ENCODE measurements at regions not wholly inside any gene's neighbourhood (a gene's known extent, or its start where the extent isn't known, plus 50 kb on each side); places are given as distances from the start of the nearest gene placed in this dataset.

DNA sequence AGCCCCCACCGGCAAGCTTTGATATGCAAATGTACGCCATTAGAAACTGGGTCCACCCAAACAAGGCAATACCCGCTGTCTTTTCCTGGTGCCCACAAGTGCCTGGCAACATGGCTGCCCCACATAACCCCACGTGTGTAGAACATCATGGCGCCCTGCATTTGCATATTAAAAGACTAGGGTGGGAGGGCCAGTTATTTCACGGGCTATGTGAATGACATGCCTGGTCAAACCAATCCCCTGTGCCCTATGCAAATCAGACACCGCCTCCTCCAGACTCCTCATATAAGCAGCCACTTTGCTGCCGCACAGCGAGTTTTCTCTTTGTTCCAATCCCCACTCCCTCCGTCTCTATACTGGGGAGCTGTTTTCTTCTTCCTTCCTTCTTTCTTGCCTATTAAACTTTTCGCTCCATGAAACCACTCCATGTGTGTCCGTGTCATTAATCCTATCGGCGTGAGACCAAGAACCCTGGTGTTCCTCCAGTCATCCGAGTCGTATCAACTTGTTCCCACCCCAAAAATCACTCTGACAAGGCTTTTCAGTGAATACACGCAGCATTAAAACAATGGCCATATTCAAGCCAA is 112.6 kb upstream of the SORBS2 start:
- TF ChIP-seq, protein P1, sequence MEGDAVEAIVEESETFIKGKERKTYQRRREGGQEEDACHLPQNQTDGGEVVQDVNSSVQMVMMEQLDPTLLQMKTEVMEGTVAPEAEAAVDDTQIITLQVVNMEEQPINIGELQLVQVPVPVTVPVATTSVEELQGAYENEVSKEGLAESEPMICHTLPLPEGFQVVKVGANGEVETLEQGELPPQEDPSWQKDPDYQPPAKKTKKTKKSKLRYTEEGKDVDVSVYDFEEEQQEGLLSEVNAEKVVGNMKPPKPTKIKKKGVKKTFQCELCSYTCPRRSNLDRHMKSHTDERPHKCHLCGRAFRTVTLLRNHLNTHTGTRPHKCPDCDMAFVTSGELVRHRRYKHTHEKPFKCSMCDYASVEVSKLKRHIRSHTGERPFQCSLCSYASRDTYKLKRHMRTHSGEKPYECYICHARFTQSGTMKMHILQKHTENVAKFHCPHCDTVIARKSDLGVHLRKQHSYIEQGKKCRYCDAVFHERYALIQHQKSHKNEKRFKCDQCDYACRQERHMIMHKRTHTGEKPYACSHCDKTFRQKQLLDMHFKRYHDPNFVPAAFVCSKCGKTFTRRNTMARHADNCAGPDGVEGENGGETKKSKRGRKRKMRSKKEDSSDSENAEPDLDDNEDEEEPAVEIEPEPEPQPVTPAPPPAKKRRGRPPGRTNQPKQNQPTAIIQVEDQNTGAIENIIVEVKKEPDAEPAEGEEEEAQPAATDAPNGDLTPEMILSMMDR (conservative IDR thresholded peaks at IDR 0.05; ENCODE audit: low read depth, low read length): no peak
- no peak for TF ChIP-seq EZH2 (IDR thresholded peaks at IDR 0.05; ENCODE audit: borderline replicate concordance, low read depth, low read length, poor library complexity, severe bottlenecking)
- Histone ChIP-seq H3K27me3 (replicated peaks; ENCODE audit: insufficient read depth, low read depth, low read length, poor library complexity) (peaks cover 26% of the 10 kb centered on the region), H3K36me3 (ENCODE audit: insufficient read depth, low read length, poor library complexity, severe bottlenecking) (no peaks in the 10 kb centered on the region), H3K9me3 (ENCODE audit: low read depth, low read length, poor library complexity, severe bottlenecking) (no peaks in the 10 kb centered on the region), H3K4me1 (ENCODE audit: insufficient read depth, low read length, poor library complexity, severe bottlenecking) (no peaks in the 10 kb centered on the region), H3K27ac (ENCODE audit: low read depth, low read length, poor library complexity, severe bottlenecking) (no peak overlapping the region), H3K4me3 (ENCODE audit: low read depth, low read length, poor library complexity, severe bottlenecking) (no peak overlapping the region)
- intact Hi-C loops (cut with micrococcal nuclease; ENCODE audit: unreplicated experiment): no loop called here
- ChIA-PET CTCF (no interaction called here), POLR2A (ENCODE audit: low non-redundant PET) (no interaction called here)
- DNase-seq (ENCODE audit: low spot score): no peak
- BruUV-seq (replicated peaks): no TSS peak

DNA sequence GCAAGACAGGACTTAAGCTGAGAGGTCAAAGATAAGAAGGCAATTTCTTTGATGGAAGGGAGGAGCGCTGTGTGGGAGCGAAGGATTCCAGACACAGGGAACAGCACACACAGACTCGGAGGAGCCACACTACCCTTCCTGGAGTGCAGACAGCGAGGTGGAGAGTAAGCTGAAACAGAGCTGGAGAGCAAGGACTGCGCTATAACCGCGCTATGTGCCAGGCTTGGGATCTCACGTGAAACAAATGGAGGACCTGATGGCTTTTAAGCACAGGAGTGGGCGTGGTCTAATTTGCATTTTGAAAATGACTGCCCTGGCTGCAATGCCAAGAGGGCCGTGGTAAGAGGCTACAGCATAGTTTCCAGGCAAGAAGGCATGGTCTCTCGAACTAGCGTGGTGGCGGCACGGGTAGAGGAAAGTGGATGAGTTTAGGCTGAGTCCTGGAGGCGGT is 113.9 kb upstream of the SORBS2 start:
- ChIA-PET POLR2A (ENCODE audit: low non-redundant PET) (no interaction called here), CTCF (no interaction called here)
- no peak overlapping the region for H3K27ac ChIP-seq (ENCODE audit: low read depth, low read length, poor library complexity, severe bottlenecking)
- TF ChIP-seq, protein P1 (conservative IDR thresholded peaks at IDR 0.05; ENCODE audit: low read depth, low read length): no peak
- TF ChIP-seq EZH2 (IDR thresholded peaks at IDR 0.05; ENCODE audit: borderline replicate concordance, low read depth, low read length, poor library complexity, severe bottlenecking): no peak
- BruUV-seq (replicated peaks): no TSS peak
- H3K4me1 ChIP-seq (ENCODE audit: insufficient read depth, low read length, poor library complexity, severe bottlenecking): no peaks in the 10 kb centered on the region
- no peaks in the 10 kb centered on the region for H3K9me3 ChIP-seq (ENCODE audit: low read depth, low read length, poor library complexity, severe bottlenecking)
- DNase-seq (ENCODE audit: low spot score): no peak
- peaks cover 14% of the 10 kb centered on the region for H3K27me3 ChIP-seq (replicated peaks; ENCODE audit: insufficient read depth, low read depth, low read length, poor library complexity)
- no peaks in the 10 kb centered on the region for H3K36me3 ChIP-seq (ENCODE audit: insufficient read depth, low read length, poor library complexity, severe bottlenecking)
- H3K4me3 ChIP-seq (ENCODE audit: low read depth, low read length, poor library complexity, severe bottlenecking): no peak overlapping the region
- intact Hi-C loops (cut with micrococcal nuclease; ENCODE audit: unreplicated experiment): no loop called here

DNA sequence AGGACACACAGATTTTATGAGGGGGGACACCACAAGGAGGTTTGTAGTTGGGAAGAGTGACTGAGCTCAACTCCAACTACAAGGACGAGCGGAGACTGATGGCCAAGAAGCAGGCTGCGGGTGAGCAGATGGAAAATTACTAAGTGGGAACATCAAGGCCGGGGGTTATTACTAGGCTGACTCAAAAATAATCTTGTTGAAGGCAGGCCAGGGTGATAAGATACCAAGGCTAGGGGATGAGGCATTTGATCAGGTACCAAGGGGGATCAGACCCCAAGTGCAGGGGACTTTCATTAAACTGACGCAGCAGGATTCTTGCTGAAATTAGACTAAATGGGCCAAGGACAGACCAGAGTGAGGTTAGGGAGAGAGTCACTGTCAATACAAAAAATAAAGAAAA is 119.4 kb upstream of the SORBS2 start:
- POLR2A ChIA-PET (ENCODE audit: low non-redundant PET): no interaction called here
- Histone ChIP-seq H3K27ac (ENCODE audit: low read depth, low read length, poor library complexity, severe bottlenecking) (no peak overlapping the region), H3K4me3 (ENCODE audit: low read depth, low read length, poor library complexity, severe bottlenecking) (no peak overlapping the region), H3K9me3 (ENCODE audit: low read depth, low read length, poor library complexity, severe bottlenecking) (no peaks in the 10 kb centered on the region), H3K36me3 (ENCODE audit: insufficient read depth, low read length, poor library complexity, severe bottlenecking) (no peaks in the 10 kb centered on the region), H3K4me1 (ENCODE audit: insufficient read depth, low read length, poor library complexity, severe bottlenecking) (no peaks in the 10 kb centered on the region), H3K27me3 (replicated peaks; ENCODE audit: insufficient read depth, low read depth, low read length, poor library complexity) (peaks cover 6% of the 10 kb centered on the region)
- no TSS peak for BruUV-seq (replicated peaks)
- TF ChIP-seq, protein P1 (conservative IDR thresholded peaks at IDR 0.05; ENCODE audit: low read depth, low read length): no peak
- TF ChIP-seq EZH2 (IDR thresholded peaks at IDR 0.05; ENCODE audit: borderline replicate concordance, low read depth, low read length, poor library complexity, severe bottlenecking): no peak
- intact Hi-C loops (cut with micrococcal nuclease; ENCODE audit: unreplicated experiment): no loop called here
- CTCF ChIA-PET: no interaction called here
- no peak for DNase-seq (ENCODE audit: low spot score)

All from A673 (cell line).